ENCODE measurements at regions not wholly inside any gene's neighbourhood (a gene's known extent, or its start where the extent isn't known, plus 50 kb on each side); places are given as distances from the start of the nearest gene placed in this dataset.

DNA sequence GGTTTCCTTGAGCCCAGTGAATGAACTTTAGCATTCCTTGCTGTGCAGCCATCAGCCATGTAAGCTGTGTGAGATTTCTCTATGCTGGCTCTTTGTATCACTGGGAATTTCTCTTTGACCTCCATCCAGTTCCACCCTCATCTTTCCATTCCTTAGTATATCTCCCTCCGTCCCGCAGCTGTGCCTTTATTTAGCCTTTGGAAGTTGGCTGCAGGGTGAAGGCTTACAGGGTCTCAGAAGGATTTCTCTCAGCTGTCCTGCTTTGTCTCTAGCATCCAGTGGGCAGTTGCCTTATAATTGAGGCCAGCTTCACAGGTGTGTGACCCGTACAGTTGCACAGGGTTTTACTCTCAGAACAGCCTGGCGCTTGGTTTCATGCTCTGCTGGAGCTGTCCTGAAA, 144.3 kb downstream of the PXDC1 start:
- Mint-ChIP-seq H3K4me3 (ENCODE audit: unreplicated experiment) (no peak overlapping the region), H3K36me3 (ENCODE audit: unreplicated experiment) (peaks cover 2% of the 10 kb centered on the region), H3K27ac (ENCODE audit: unreplicated experiment) (no peak overlapping the region), H3K9me3 (ENCODE audit: unreplicated experiment) (peaks cover 5% of the 10 kb centered on the region), H3K27me3 (ENCODE audit: unreplicated experiment) (no peaks in the 10 kb centered on the region), H3K4me1 (ENCODE audit: unreplicated experiment) (peaks cover 62% of the 10 kb centered on the region)
- TF ChIP-seq, protein P1, sequence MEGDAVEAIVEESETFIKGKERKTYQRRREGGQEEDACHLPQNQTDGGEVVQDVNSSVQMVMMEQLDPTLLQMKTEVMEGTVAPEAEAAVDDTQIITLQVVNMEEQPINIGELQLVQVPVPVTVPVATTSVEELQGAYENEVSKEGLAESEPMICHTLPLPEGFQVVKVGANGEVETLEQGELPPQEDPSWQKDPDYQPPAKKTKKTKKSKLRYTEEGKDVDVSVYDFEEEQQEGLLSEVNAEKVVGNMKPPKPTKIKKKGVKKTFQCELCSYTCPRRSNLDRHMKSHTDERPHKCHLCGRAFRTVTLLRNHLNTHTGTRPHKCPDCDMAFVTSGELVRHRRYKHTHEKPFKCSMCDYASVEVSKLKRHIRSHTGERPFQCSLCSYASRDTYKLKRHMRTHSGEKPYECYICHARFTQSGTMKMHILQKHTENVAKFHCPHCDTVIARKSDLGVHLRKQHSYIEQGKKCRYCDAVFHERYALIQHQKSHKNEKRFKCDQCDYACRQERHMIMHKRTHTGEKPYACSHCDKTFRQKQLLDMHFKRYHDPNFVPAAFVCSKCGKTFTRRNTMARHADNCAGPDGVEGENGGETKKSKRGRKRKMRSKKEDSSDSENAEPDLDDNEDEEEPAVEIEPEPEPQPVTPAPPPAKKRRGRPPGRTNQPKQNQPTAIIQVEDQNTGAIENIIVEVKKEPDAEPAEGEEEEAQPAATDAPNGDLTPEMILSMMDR (IDR thresholded peaks at IDR 0.05): no peak
- no peak for DNase-seq (ENCODE audit: extremely low spot score, unreplicated experiment)

DNA sequence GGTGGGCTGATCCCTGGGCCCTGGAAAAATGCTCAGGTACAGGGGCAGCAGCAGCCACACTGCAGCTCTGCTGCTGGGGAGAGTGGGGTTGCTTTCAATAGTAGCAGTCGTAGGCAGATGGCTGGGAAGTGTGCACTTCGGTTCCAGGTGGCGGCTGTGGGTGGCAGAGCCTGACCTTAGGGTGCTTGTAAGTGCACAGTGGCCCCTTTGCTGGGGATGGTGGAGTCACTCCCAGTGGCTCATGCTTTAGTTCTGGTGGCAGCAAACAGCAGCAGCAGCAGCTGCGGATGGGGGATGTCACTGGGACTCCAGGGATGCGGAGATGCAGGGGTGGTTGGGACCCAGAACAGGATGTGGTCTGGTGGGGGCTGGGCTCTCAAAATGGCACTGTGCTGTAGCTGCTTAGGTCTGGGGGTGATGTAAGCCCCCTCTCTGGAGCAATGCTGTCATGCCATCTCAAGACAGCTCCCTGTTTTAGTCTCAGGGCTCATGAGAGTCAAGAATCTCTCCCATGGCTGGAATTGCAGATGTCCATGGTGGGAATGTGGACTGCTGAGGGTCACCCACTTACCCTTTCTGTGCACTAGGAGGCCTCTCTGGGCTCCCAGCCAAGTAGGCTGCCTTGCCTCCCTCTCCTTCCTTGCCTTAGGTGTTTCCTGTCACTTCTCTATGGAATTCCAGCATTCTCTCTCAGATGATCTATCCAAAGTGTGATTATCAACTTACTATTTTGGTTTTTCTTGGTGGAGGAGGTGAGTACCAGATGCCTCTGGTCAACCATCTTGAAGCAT, 146.7 kb upstream of the SLC22A23 start:
- H3K9me3 Mint-ChIP-seq (ENCODE audit: unreplicated experiment): peaks cover 17% of the 10 kb centered on the region
- H3K36me3 Mint-ChIP-seq (ENCODE audit: unreplicated experiment): peaks cover 7% of the 10 kb centered on the region
- H3K4me3 Mint-ChIP-seq (ENCODE audit: unreplicated experiment): no peak overlapping the region
- TF ChIP-seq, protein P1 (IDR thresholded peaks at IDR 0.05): peak; percentile 23
- H3K27ac Mint-ChIP-seq (ENCODE audit: unreplicated experiment): peak overlapping the region; percentile 36
- H3K27me3 Mint-ChIP-seq (ENCODE audit: unreplicated experiment): peaks cover 4% of the 10 kb centered on the region
- H3K4me1 Mint-ChIP-seq (ENCODE audit: unreplicated experiment): peaks cover 30% of the 10 kb centered on the region
- peak; percentile 71 for DNase-seq (ENCODE audit: extremely low spot score, unreplicated experiment)

DNA sequence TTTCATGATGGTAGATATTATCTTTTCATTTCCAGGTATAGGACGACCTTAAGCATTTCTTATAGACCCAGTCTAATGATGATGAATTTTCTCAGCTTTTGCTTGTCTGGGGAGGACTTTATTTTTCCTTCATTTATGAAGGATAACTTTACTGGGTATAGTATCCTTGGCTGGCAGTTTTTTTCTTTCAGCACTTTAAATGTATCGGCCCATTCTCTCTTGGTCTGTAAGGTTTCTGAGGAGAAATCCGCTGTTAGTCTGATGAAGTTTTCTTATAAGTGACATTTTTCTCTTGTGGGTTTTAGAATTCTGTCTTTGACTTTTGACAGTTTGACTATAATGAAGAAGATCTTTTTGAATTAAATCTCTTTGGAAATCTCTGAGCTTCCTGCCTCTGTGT, 144.7 kb upstream of the SLC22A23 start:
- TF ChIP-seq, protein P1 (IDR thresholded peaks at IDR 0.05): no peak
- Mint-ChIP-seq H3K4me1 (ENCODE audit: unreplicated experiment) (peaks cover 21% of the 10 kb centered on the region), H3K9me3 (ENCODE audit: unreplicated experiment) (peaks cover 19% of the 10 kb centered on the region), H3K27ac (ENCODE audit: unreplicated experiment) (no peak overlapping the region), H3K4me3 (ENCODE audit: unreplicated experiment) (no peak overlapping the region), H3K27me3 (ENCODE audit: unreplicated experiment) (peaks cover 4% of the 10 kb centered on the region), H3K36me3 (ENCODE audit: unreplicated experiment) (peaks cover 7% of the 10 kb centered on the region)
- no peak for DNase-seq (ENCODE audit: extremely low spot score, unreplicated experiment)

DNA sequence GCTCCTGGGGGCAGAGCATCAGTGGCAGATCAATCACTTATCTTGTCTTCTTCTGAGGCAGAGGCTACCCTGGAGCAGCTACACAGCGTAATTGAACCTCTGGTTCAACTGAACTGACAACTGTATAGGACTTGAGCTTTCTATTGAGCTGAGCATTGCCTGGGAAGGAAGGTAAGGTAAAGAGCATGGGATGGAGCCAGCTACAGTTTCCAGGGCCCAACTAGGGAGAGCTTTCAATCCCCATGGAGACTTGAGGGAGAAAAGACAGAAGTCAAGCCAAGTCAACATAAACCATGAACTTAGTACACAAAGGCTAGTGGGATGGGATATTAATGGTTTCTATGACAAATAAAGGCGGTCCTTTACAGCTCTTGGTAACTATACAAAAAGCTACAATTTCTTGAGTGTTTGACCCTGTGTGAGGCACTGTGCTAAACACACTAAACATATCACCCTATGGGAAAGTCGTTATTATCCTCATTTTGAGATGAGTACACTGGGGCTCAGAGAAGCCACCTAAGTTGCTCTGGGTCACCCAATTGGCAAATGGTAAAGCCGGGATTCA, 140.7 kb upstream of the SLC22A23 start:
- Mint-ChIP-seq H3K27me3 (ENCODE audit: unreplicated experiment) (peaks cover 4% of the 10 kb centered on the region), H3K9me3 (ENCODE audit: unreplicated experiment) (peaks cover 18% of the 10 kb centered on the region), H3K4me1 (ENCODE audit: unreplicated experiment) (peaks cover 6% of the 10 kb centered on the region), H3K27ac (ENCODE audit: unreplicated experiment) (no peak overlapping the region), H3K36me3 (ENCODE audit: unreplicated experiment) (peaks cover 7% of the 10 kb centered on the region), H3K4me3 (ENCODE audit: unreplicated experiment) (no peak overlapping the region)
- DNase-seq (ENCODE audit: extremely low spot score, unreplicated experiment): no peak
- TF ChIP-seq, protein P1 (IDR thresholded peaks at IDR 0.05): no peak

DNA sequence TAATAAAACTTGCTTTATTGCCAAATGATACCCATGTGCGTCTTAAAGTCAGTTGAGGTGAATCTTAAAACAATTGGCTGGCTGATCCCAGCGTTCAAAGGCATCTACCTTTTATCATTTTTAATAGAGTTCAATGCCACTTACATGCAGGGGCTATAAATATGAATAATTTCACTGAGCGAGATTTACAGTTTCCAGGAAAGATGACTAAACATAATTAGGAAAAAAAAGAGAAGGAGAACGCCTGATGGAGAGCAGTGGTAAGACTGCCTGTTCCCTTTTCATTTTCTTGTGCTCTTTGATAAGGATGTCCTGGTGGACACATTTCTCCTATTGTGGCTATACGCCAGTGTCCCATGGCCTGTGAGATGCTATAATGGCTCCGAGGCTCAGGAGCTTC, 139.9 kb upstream of the SLC22A23 start:
- Mint-ChIP-seq H3K4me3 (ENCODE audit: unreplicated experiment) (no peak overlapping the region), H3K27ac (ENCODE audit: unreplicated experiment) (no peak overlapping the region)

More for the DNA sequence above, 139.9 kb upstream of the SLC22A23 start:
- TF ChIP-seq, protein P1 (IDR thresholded peaks at IDR 0.05): no peak
- no peak for DNase-seq (ENCODE audit: extremely low spot score, unreplicated experiment)
- Mint-ChIP-seq H3K36me3 (ENCODE audit: unreplicated experiment) (peaks cover 3% of the 10 kb centered on the region), H3K27me3 (ENCODE audit: unreplicated experiment) (peaks cover 4% of the 10 kb centered on the region), H3K9me3 (ENCODE audit: unreplicated experiment) (peaks cover 10% of the 10 kb centered on the region), H3K4me1 (ENCODE audit: unreplicated experiment) (peaks cover 11% of the 10 kb centered on the region)
